Transverse colon (tissue), 4 donors: ENCODE measurements at regions not wholly inside any gene's neighbourhood (a gene's known extent, or its start where the extent isn't known, plus 50 kb on each side); places are given as distances from the start of the nearest gene placed in this dataset.

Experiments used
- EP300 ChIP-seq: sonication (generic); formaldehyde crosslinking; IDR thresholded peaks from one replicate; pipeline ENCODE4 v1.6.1; 2017; ENCODE audit warnings: antibody characterized with exemption, low read depth
- POLR2A ChIP-seq: fragments of 450-650 bp; IDR thresholded peaks from one replicate; pipeline ENCODE4 v1.6.1; 2016; ENCODE audit warnings: antibody characterized with exemption, mild to moderate bottlenecking, moderate library complexity
- POLR2AphosphoS5 ChIP-seq, 3 donors: sonication (generic); formaldehyde crosslinking; IDR thresholded peaks; one replicate each; pipeline ENCODE4 v1.6.1; 2016; ENCODE audit warnings: antibody characterized with exemption in 3 of 3
- TF ChIP-seq, protein P1 (sequence below), 5 experiments: fragments of 200-600 bp in 3 of 5; fragments of 450-650 bp in 2 of 5; sonication (generic) in 3 of 5; IDR thresholded peaks; 1 replicate in 2 of 5; 2 replicates in 3 of 5; pipeline ENCODE4 v1.5.1; 2016 to 2017; ENCODE audit warnings: antibody characterized with exemption in 5 of 5, inconsistent platforms in 3 of 5, mild to moderate bottlenecking in 2 of 5, moderate library complexity in 1 of 5

DNA sequence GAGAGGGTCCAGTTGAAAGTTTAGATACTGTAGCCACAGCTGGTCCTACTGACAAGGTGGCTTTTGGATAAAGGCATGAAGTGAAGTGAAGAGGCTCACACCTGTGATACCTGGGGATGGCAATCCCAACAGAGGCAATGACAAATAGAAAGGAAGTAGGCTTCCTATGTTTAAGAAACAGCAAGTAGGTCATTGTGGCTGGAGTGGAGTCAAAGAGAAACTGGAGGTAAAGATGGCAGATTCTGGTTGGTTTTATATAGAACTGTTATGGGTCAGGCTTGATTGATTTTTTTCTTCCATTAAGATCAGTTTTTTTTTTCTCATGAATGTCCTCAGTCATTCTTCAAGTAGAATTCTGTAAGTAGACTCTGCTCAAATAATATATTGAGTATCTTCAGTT lies 79.5 kb downstream of the ANXA1 start:
- no peak for TF ChIP-seq POLR2AphosphoS5 (IDR thresholded peaks at IDR 0.05)
- TF ChIP-seq, protein P1, sequence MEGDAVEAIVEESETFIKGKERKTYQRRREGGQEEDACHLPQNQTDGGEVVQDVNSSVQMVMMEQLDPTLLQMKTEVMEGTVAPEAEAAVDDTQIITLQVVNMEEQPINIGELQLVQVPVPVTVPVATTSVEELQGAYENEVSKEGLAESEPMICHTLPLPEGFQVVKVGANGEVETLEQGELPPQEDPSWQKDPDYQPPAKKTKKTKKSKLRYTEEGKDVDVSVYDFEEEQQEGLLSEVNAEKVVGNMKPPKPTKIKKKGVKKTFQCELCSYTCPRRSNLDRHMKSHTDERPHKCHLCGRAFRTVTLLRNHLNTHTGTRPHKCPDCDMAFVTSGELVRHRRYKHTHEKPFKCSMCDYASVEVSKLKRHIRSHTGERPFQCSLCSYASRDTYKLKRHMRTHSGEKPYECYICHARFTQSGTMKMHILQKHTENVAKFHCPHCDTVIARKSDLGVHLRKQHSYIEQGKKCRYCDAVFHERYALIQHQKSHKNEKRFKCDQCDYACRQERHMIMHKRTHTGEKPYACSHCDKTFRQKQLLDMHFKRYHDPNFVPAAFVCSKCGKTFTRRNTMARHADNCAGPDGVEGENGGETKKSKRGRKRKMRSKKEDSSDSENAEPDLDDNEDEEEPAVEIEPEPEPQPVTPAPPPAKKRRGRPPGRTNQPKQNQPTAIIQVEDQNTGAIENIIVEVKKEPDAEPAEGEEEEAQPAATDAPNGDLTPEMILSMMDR (IDR thresholded peaks at IDR 0.05) = no peak
- no peak for TF ChIP-seq POLR2A
- no peak for TF ChIP-seq EP300
